ENCODE measurements at regions not wholly inside any gene's neighbourhood (a gene's known extent, or its start where the extent isn't known, plus 50 kb on each side); places are given as distances from the start of the nearest gene placed in this dataset.

DNA sequence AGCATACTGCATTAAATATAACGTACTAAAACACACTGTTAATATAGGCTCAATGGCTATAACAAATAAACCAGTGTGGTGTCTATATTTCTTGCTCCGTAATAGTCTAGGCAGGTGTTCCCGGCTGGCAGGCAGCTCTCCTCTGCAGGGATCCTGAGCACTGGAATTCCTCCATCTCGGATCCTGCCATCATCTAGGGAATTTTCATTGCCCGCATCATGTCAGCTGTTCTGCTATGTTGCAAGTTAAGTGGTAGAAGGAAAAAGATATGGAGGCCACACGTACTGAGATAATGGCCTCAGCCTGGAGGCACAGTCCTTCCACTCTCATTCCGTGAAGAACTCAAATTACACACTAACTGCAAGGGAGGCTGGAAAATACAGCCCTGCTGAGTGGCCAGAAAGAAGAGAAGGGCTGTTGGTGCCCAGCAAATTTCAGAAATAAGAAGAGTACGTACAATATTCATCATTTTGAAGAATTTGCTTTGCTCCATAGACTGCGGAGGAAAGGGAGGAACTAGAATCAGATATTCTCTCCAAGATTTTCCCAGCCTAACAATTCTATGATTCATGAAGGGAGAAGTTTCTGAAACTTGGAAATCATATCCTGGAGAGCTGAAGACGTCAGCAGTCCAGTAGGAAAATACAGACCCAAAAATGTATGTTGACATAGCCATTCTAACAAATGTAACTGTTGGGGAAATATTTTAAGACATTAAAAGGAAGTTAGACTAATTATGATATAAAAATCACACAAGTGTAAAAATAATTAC is 263.3 kb downstream of the MRPL39 start:
- ATAC-seq (no peak), DNase-seq (ENCODE audit: low spot score) (no peak)
- no peaks in the 10 kb centered on the region for H3K4me1 Mint-ChIP-seq (ENCODE audit: low read depth in 2 of 2)
- H3K4me3 Mint-ChIP-seq: no peak overlapping the region
- no peaks in the 10 kb centered on the region for H3K36me3 Mint-ChIP-seq
- no peaks in the 10 kb centered on the region for H3K27me3 Mint-ChIP-seq
- no peak overlapping the region for H3K27ac Mint-ChIP-seq
- H3K9me3 Mint-ChIP-seq: peaks cover 14% of the 10 kb centered on the region

DNA sequence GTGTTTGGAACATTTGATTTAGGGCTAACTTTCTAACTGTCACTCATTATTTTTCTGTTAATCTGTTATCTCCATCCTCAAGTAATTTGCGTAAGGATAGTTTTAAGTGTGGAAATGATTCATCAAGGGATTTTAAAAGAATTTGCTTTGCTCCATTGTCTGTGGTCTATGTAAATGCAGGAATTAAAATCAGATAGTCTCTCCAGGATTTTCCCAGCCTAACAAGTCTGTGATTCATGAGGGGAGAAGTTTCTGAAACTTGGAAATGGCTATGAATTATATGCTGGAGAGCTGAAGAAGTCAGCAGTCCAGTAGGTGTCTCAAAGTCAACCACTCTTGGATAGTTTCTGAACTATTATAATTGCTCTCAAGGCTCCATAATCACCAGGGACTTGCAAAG is 264.5 kb downstream of the MRPL39 start:
- H3K4me1 Mint-ChIP-seq (ENCODE audit: low read depth in 2 of 2): no peaks in the 10 kb centered on the region
- ATAC-seq: no peak
- H3K27ac Mint-ChIP-seq: no peak overlapping the region
- no peak overlapping the region for H3K4me3 Mint-ChIP-seq
- H3K9me3 Mint-ChIP-seq: peaks cover 9% of the 10 kb centered on the region
- DNase-seq (ENCODE audit: low spot score): no peak
- no peaks in the 10 kb centered on the region for H3K36me3 Mint-ChIP-seq
- no peaks in the 10 kb centered on the region for H3K27me3 Mint-ChIP-seq

- Mint-ChIP-seq H3K4me1 (ENCODE audit: low read depth in 2 of 2) (no peaks in the 10 kb centered on the region), H3K4me3 (no peak overlapping the region), H3K27ac (no peak overlapping the region)
Observed at GRCh38 chr21:25341981-25342380, 265.3 kb downstream of the MRPL39 start.

GRCh38 chr21:25338415-25338814 is 268.9 kb downstream of the MRPL39 start:
- Mint-ChIP-seq H3K4me1 (ENCODE audit: low read depth in 2 of 2) (no peaks in the 10 kb centered on the region), H3K9me3 (peaks cover 2% of the 10 kb centered on the region), H3K27ac (no peak overlapping the region), H3K4me3 (no peak overlapping the region), H3K36me3 (no peaks in the 10 kb centered on the region), H3K27me3 (no peaks in the 10 kb centered on the region)
- no peak for DNase-seq (ENCODE audit: low spot score)
- ATAC-seq: no peak

More at GRCh38 chr21:25341981-25342380, 265.3 kb downstream of the MRPL39 start:
- no peaks in the 10 kb centered on the region for H3K27me3 Mint-ChIP-seq
- ATAC-seq (no peak), DNase-seq (ENCODE audit: low spot score) (no peak)
- no peaks in the 10 kb centered on the region for H3K36me3 Mint-ChIP-seq
- peaks cover 6% of the 10 kb centered on the region for H3K9me3 Mint-ChIP-seq

DNA sequence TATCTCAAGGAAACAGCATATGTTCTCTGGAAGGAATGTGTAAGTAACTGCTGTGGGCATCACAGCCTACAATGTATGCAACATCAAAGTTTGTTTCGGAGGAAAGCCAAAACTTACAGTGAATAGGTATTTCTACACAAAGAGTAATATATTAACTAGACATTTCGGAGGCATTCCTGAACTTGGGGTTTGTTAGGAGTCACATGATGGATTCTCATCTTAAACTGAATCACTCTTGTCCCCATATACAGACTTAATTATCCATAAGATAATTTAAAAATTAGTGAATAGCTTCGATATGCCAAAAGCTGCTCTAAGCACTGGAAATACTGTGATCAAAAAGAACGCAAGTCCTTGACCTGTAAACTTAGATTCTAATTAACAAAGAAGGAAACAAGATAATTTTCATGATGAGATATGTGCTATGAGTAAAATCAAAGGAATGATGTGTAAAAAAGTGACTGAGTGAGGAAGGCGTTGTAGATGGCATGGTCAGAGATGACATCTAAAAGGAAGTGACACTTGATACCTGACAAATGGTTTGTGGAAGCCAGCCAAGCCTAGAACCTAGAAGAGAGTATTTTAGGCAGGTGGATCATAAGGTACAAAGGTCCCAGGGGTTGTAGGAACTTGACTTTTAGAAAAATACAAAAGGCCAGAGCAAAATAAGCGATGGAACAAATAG is 273.1 kb downstream of the MRPL39 start:
- ATAC-seq (no peak), DNase-seq (ENCODE audit: low spot score) (no peak)
- H3K9me3 Mint-ChIP-seq: no peaks in the 10 kb centered on the region
- H3K27ac Mint-ChIP-seq: no peak overlapping the region
- H3K4me3 Mint-ChIP-seq: no peak overlapping the region
- no peaks in the 10 kb centered on the region for H3K36me3 Mint-ChIP-seq
- no peaks in the 10 kb centered on the region for H3K27me3 Mint-ChIP-seq
- H3K4me1 Mint-ChIP-seq (ENCODE audit: low read depth in 2 of 2): no peaks in the 10 kb centered on the region

- Mint-ChIP-seq H3K36me3 (no peaks in the 10 kb centered on the region), H3K4me3 (no peak overlapping the region), H3K4me1 (ENCODE audit: low read depth in 2 of 2) (no peaks in the 10 kb centered on the region), H3K27me3 (no peaks in the 10 kb centered on the region), H3K27ac (no peak overlapping the region), H3K9me3 (no peaks in the 10 kb centered on the region)
- ATAC-seq (no peak), DNase-seq (ENCODE audit: low spot score) (no peak)
Observed at GRCh38 chr21:25331286-25331685, 276.0 kb downstream of the MRPL39 start.

GRCh38 chr21:25330266-25330665 is 277.0 kb downstream of the MRPL39 start:
- no peak for DNase-seq (ENCODE audit: low spot score)
- H3K27me3 Mint-ChIP-seq: no peaks in the 10 kb centered on the region
- no peak overlapping the region for H3K4me3 Mint-ChIP-seq

GRCh38 chr21:25329227-25329825 is 278.0 kb downstream of the MRPL39 start:
- ATAC-seq: no peak
- Mint-ChIP-seq H3K9me3 (peaks cover 3% of the 10 kb centered on the region), H3K27me3 (no peaks in the 10 kb centered on the region), H3K27ac (no peak overlapping the region), H3K4me1 (ENCODE audit: low read depth in 2 of 2) (no peaks in the 10 kb centered on the region), H3K36me3 (no peaks in the 10 kb centered on the region), H3K4me3 (no peak overlapping the region)
- no peak for DNase-seq (ENCODE audit: low spot score)

More at GRCh38 chr21:25330266-25330665, 277.0 kb downstream of the MRPL39 start:
- no peak overlapping the region for H3K27ac Mint-ChIP-seq
- no peak for ATAC-seq
- H3K4me1 Mint-ChIP-seq (ENCODE audit: low read depth in 2 of 2): no peaks in the 10 kb centered on the region
- no peaks in the 10 kb centered on the region for H3K9me3 Mint-ChIP-seq
- no peaks in the 10 kb centered on the region for H3K36me3 Mint-ChIP-seq

DNA sequence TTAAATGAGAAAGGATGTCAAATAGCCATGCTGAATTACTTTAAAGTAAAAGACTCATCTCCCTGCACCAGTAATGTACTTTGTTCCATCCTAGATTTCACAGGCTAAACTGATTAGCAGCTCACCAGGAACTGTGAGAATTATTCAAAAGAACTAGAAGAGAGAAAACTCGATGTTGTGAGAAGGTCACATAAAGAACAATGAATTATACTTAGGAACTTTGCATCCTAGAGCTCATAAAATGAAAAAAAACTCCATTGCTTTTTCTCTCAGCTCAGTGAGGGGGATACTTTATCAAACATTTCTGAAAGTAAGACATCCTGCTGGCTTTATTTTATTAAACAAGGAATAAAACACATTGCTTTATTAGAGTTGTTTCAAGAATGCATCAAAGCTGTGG is 278.5 kb downstream of the MRPL39 start:
- ATAC-seq (no peak), DNase-seq (ENCODE audit: low spot score) (no peak)
- H3K4me1 Mint-ChIP-seq (ENCODE audit: low read depth in 2 of 2): no peaks in the 10 kb centered on the region
- H3K36me3 Mint-ChIP-seq: no peaks in the 10 kb centered on the region
- H3K27me3 Mint-ChIP-seq: no peaks in the 10 kb centered on the region
- H3K4me3 Mint-ChIP-seq: no peak overlapping the region
- H3K9me3 Mint-ChIP-seq: peaks cover 3% of the 10 kb centered on the region
- H3K27ac Mint-ChIP-seq: no peak overlapping the region

DNA sequence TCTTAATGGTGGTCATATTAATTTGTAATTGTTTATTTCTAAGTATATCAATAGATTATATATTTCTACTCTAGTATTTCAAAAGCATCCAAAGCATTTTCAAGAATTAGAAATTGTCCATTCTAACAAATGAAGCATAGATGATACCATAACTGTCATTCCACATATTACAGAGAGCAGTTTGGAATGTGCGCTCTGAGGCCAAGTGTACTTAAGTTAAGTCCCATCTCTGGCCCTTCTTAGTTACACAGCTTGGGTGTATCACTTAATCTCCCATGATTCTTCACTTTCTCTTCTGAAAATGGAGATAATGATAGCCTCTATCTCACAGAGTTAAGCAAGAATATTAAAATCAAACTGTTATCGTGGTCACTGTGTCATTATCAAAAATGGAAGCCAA is 281.1 kb downstream of the MRPL39 start:
- no peaks in the 10 kb centered on the region for H3K36me3 Mint-ChIP-seq
- DNase-seq (ENCODE audit: low spot score) (no peak), ATAC-seq (no peak)
- H3K9me3 Mint-ChIP-seq: peaks cover 3% of the 10 kb centered on the region
- no peak overlapping the region for H3K27ac Mint-ChIP-seq
- H3K4me1 Mint-ChIP-seq (ENCODE audit: low read depth in 2 of 2): no peaks in the 10 kb centered on the region
- H3K27me3 Mint-ChIP-seq: no peaks in the 10 kb centered on the region
- no peak overlapping the region for H3K4me3 Mint-ChIP-seq

GRCh38 chr21:25324666-25325065 is 282.6 kb downstream of the MRPL39 start:
- no peak for DNase-seq (ENCODE audit: low spot score)
- peaks cover 3% of the 10 kb centered on the region for H3K9me3 Mint-ChIP-seq
- no peak for ATAC-seq
- H3K4me3 Mint-ChIP-seq: no peak overlapping the region
- no peak overlapping the region for H3K27ac Mint-ChIP-seq
- H3K36me3 Mint-ChIP-seq: no peaks in the 10 kb centered on the region
- H3K4me1 Mint-ChIP-seq (ENCODE audit: low read depth in 2 of 2): no peaks in the 10 kb centered on the region
- no peaks in the 10 kb centered on the region for H3K27me3 Mint-ChIP-seq

- H3K27ac Mint-ChIP-seq: no peak overlapping the region
- no peaks in the 10 kb centered on the region for H3K36me3 Mint-ChIP-seq
- H3K4me3 Mint-ChIP-seq: no peak overlapping the region
- no peaks in the 10 kb centered on the region for H3K4me1 Mint-ChIP-seq (ENCODE audit: low read depth in 2 of 2)
- DNase-seq (ENCODE audit: low spot score) (no peak), ATAC-seq (no peak)
- H3K27me3 Mint-ChIP-seq: no peaks in the 10 kb centered on the region
- H3K9me3 Mint-ChIP-seq: peaks cover 3% of the 10 kb centered on the region
Observed at GRCh38 chr21:25323356-25323949, 283.8 kb downstream of the MRPL39 start.

DNA sequence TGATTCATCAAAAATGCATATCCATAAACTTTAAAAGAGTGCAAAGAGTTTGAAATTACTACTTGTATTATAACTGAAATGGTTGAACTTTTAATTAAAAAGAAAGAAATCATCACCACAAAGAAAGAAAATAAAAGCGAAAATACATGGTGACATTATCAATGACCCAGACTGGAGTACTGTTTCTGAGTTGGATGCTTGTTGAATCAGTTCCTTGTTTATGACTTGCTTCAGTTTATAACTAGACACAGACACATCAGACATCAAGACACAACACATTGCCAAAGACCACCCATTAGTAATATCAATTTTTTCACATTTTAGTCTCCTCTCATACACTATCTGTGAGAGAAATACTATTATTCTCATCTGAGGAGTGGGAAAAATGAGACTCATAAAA is 293.0 kb downstream of the MRPL39 start:
- DNase-seq (ENCODE audit: low spot score) (no peak), ATAC-seq (no peak)
- Mint-ChIP-seq H3K27ac (no peak overlapping the region), H3K4me1 (ENCODE audit: low read depth in 2 of 2) (no peaks in the 10 kb centered on the region), H3K36me3 (no peaks in the 10 kb centered on the region), H3K9me3 (peaks cover 7% of the 10 kb centered on the region), H3K4me3 (no peak overlapping the region), H3K27me3 (no peaks in the 10 kb centered on the region)

- H3K27me3 Mint-ChIP-seq: no peaks in the 10 kb centered on the region
- DNase-seq (ENCODE audit: low spot score) (no peak), ATAC-seq (no peak)
- H3K4me1 Mint-ChIP-seq (ENCODE audit: low read depth in 2 of 2): no peaks in the 10 kb centered on the region
- H3K36me3 Mint-ChIP-seq: no peaks in the 10 kb centered on the region
- H3K9me3 Mint-ChIP-seq: peaks cover 7% of the 10 kb centered on the region
- H3K27ac Mint-ChIP-seq: no peak overlapping the region
- no peak overlapping the region for H3K4me3 Mint-ChIP-seq
Observed at GRCh38 chr21:25313829-25314228, 293.5 kb downstream of the MRPL39 start.
